Endothelial cell of umbilical vein (primary cell): ENCODE measurements at regions not wholly inside any gene's neighbourhood (a gene's known extent, or its start where the extent isn't known, plus 50 kb on each side); places are given as distances from the start of the nearest gene placed in this dataset.

Source experiments
- BruUV-seq: library from RNA; stranded (reverse); fragments of 400-500 nt; replicated peaks from 2 replicates; lab custom pipeline; 2021; lab: Mats Ljungman, UMichigan
- CTCF ChIA-PET: fragments of 300-600, 350-600 bp; sonication (Branson Sonifier 250); formaldehyde crosslinking; loops from one replicate; lab custom pipeline; 2021; ENCODE audit warnings: antibody characterized with exemption, inconsistent platforms; lab: Charles Lee
- POLR2A ChIA-PET: fragments of 300-600, 350-600 bp; sonication (Branson Sonifier 250); formaldehyde crosslinking; loops from one replicate; lab custom pipeline; 2021; ENCODE audit warnings: antibody characterized with exemption, inconsistent platforms; lab: Charles Lee
- DNase-seq: peaks from one replicate; pipeline ENCODE4 v3.0.0-alpha.2; 2011; ENCODE audit warnings: low read depth, low spot score
- FAIRE-seq: peaks from 2 replicates; lab custom pipeline; 2011; peaks lifted over from hg19 to GRCh38; lab: Jason Lieb, UNC
- H2AFZ ChIP-seq: 2 replicates; pipeline ENCODE4 v1.6.0; 2012; ENCODE audit warnings: low read depth, low read length, control low read depth, inconsistent platforms
- H3K27ac ChIP-seq: 2 replicates; pipeline ENCODE4 v1.5.1; 2011; ENCODE audit warnings: low read depth, mild to moderate bottlenecking, control low read depth, low read length, moderate library complexity; ENCODE audit not compliant: insufficient read depth
- H3K27me3 ChIP-seq, 2 experiments: 2 replicates each; pipeline versions ENCODE4 v1.6.0 to v1.6.1; 2011; ENCODE audit warnings: low read length in 2 of 2, mixed read lengths in 1 of 2; ENCODE audit not compliant: control insufficient read depth in 2 of 2, insufficient read depth in 2 of 2
- H3K36me3 ChIP-seq, 2 experiments: 2 replicates in 1 of 2; 3 replicates in 1 of 2; pipeline ENCODE4 v1.5.1; 2011; ENCODE audit warnings: low read length in 2 of 2, mild to moderate bottlenecking in 1 of 2, moderate library complexity in 1 of 2; ENCODE audit not compliant: control insufficient read depth in 2 of 2, insufficient read depth in 2 of 2; ENCODE audit errors: extremely low read depth in 1 of 2
- H3K4me1 ChIP-seq: 3 replicates; pipeline ENCODE4 v1.5.1; 2011; ENCODE audit warnings: mild to moderate bottlenecking, low read length; ENCODE audit not compliant: control insufficient read depth, insufficient read depth; ENCODE audit errors: extremely low read depth
- H3K4me2 ChIP-seq: 2 replicates; pipeline ENCODE4 v1.6.1; 2011; ENCODE audit warnings: low read length, control low read depth, mixed read lengths; ENCODE audit not compliant: insufficient read depth
- H3K4me3 ChIP-seq, 3 experiments: fragments of 200-600 bp in 1 of 3; sonication (generic), shearing (Covaris generic) in 1 of 3; replicated peaks in 1 of 3; 2 replicates each; pipeline ENCODE4 v1.5.1; 2011 to 2016; ENCODE audit warnings: control low read depth in 3 of 3, low read length in 3 of 3, mild to moderate bottlenecking in 2 of 3, inconsistent platforms in 1 of 3, low read depth in 1 of 3, moderate library complexity in 1 of 3; ENCODE audit not compliant: insufficient read depth in 1 of 3
- H3K79me2 ChIP-seq: 2 replicates; pipeline ENCODE4 v1.6.0; 2012; ENCODE audit warnings: low read length, inconsistent platforms; ENCODE audit not compliant: control insufficient read depth, insufficient read depth
- H3K9ac ChIP-seq: replicated peaks from 2 replicates; pipeline ENCODE3; 2011; ENCODE audit warnings: low read length, control low read depth; ENCODE audit not compliant: insufficient read depth; ENCODE audit errors: extremely low read depth
- H3K9me1 ChIP-seq: replicated peaks from 3 replicates; pipeline ENCODE4 v1.6.0; 2011; ENCODE audit warnings: mild to moderate bottlenecking, low read length; ENCODE audit not compliant: control insufficient read depth, insufficient read depth; ENCODE audit errors: extremely low read depth
- H3K9me3 ChIP-seq: replicated peaks from 2 replicates; pipeline ENCODE4 v1.5.1; 2012; ENCODE audit warnings: low read length, inconsistent platforms; ENCODE audit not compliant: control insufficient read depth, insufficient read depth
- H4K20me1 ChIP-seq: replicated peaks from 2 replicates; pipeline ENCODE3; 2011; ENCODE audit warnings: mild to moderate bottlenecking, low read length; ENCODE audit not compliant: control insufficient read depth, insufficient read depth; ENCODE audit errors: extremely low read depth
- CTCF ChIP-seq, 2 donors: IDR thresholded peaks; 1 replicate in 1 of 2; 2 replicates in 1 of 2; pipeline ENCODE4 v1.5.1; 2011; ENCODE audit warnings: low read length in 2 of 2, mild to moderate bottlenecking in 2 of 2, moderate library complexity in 2 of 2, control low read depth in 1 of 2, inconsistent platforms in 1 of 2, low read depth in 1 of 2; ENCODE audit not compliant: insufficient read depth in 1 of 2; ENCODE audit errors: extremely low read depth in 1 of 2
- EZH2 ChIP-seq: IDR thresholded peaks from 2 replicates; pipeline ENCODE4 v1.6.1; 2012; ENCODE audit warnings: borderline replicate concordance, low read depth, mild to moderate bottlenecking, moderate library complexity, low read length, inconsistent platforms; ENCODE audit not compliant: severe bottlenecking
- FOS ChIP-seq: IDR thresholded peaks from 2 replicates; pipeline ENCODE4 v1.6.1; 2011; ENCODE audit warnings: mild to moderate bottlenecking, low read length, moderate library complexity, borderline replicate concordance; ENCODE audit not compliant: insufficient read depth
- GATA2 ChIP-seq: IDR thresholded peaks from 2 replicates; pipeline ENCODE4 v1.7.0; 2011; ENCODE audit warnings: low read depth, mild to moderate bottlenecking, moderate library complexity, mixed read lengths, low read length; ENCODE audit not compliant: insufficient read length, insufficient read depth
- JUN ChIP-seq: IDR thresholded peaks from 2 replicates; pipeline ENCODE4 v1.6.1; 2011; ENCODE audit warnings: borderline replicate concordance, low read depth; ENCODE audit not compliant: insufficient read length, insufficient read depth
- MAX ChIP-seq: IDR thresholded peaks from 2 replicates; pipeline ENCODE4 v1.6.1; 2011; ENCODE audit not compliant: insufficient read depth, insufficient read length
- MYC ChIP-seq: IDR thresholded peaks from one replicate; pipeline ENCODE4 v1.6.1; 2011; ENCODE audit warnings: mild to moderate bottlenecking, low read depth, low read length
- POLR2A ChIP-seq: IDR thresholded peaks from 2 replicates; pipeline ENCODE4 v1.6.1; 2012; ENCODE audit warnings: low read depth, mild to moderate bottlenecking, control low read depth, low read length
- POLR2AphosphoS5 ChIP-seq: IDR thresholded peaks from 2 replicates; pipeline ENCODE4 v1.6.1; 2012; ENCODE audit warnings: low read depth, mild to moderate bottlenecking, control low read depth, low read length, moderate library complexity; ENCODE audit not compliant: insufficient read depth
- dilution Hi-C: fragments of 300-500 bp; cut with MboI; formaldehyde crosslinking; loops from one replicate; pipeline ENCODE4 v1.15.0; 2019; ENCODE audit warnings: low sequenced_read_pairs; ENCODE audit not compliant: extremely low pct_ligation_motif_present
- intact Hi-C: fragments of 100-400 bp; cut with micrococcal nuclease; formaldehyde crosslinking; loops from one replicate; pipeline ENCODE4 v1.10.0; 2022

GRCh38 chr12:75592086-75592485 is 80.7 kb upstream of the KRR1 start:
- Histone ChIP-seq H3K4me3 (no peak overlapping the region), H3K9me3 (no peaks in the 10 kb centered on the region), H3K27me3 (no peaks in the 10 kb centered on the region), H3K27ac (no peak overlapping the region), H2AFZ (no peak overlapping the region), H4K20me1 (no peaks in the 10 kb centered on the region), H3K36me3 (no peaks in the 10 kb centered on the region), H3K9ac (no peak overlapping the region), H3K9me1 (no peaks in the 10 kb centered on the region), H3K4me2 (no peak overlapping the region), H3K79me2 (no peaks in the 10 kb centered on the region), H3K4me1 (no peaks in the 10 kb centered on the region)
- dilution Hi-C loops = no loop called here
- no peak for DNase-seq
- intact Hi-C loops = no loop called here
- ChIA-PET CTCF (interaction anchor here (1.2 kb wide), 1 partner anchor 133 kb away, joined by 3 read pairs; no protein-coding TSS in a partner anchor), POLR2A (no interaction called here)
- no peak for FAIRE-seq
- TF ChIP-seq POLR2AphosphoS5 (no peak), EZH2 (no peak), CTCF (IDR thresholded peaks at IDR 0.05; ENCODE audit: extremely low read depth in 1 of 2, insufficient read depth in 1 of 2, low read depth in 1 of 2, low read length in 2 of 2) (no peak), JUN (no peak), MAX (no peak), FOS (no peak), GATA2 (no peak), MYC (no peak), POLR2A (no peak)
- BruUV-seq = no TSS peak
